Adipocyte (in vitro differentiated cells): ENCODE measurements at regions not wholly inside any gene's neighbourhood (a gene's known extent, or its start where the extent isn't known, plus 50 kb on each side); places are given as distances from the start of the nearest gene placed in this dataset.

Experiments used
- DNase-seq: peaks from one replicate; pipeline ENCODE4 v3.0.0-alpha.2; 2015; ENCODE audit warnings: low read depth
- H3K27me3 ChIP-seq: replicated peaks from 2 replicates; pipeline ENCODE4 v1.7.0; 2013; ENCODE audit warnings: mild to moderate bottlenecking, low read length, moderate library complexity; ENCODE audit not compliant: control insufficient read depth, insufficient read depth
- H3K36me3 ChIP-seq: 2 replicates; pipeline ENCODE4 v1.7.0; 2013; ENCODE audit warnings: low read length, mild to moderate bottlenecking, moderate library complexity; ENCODE audit not compliant: control insufficient read depth, insufficient read depth, severe bottlenecking
- H3K4me1 ChIP-seq: 2 replicates; pipeline ENCODE4 v1.7.0; 2013; ENCODE audit warnings: mild to moderate bottlenecking, low read length, moderate library complexity; ENCODE audit not compliant: control insufficient read depth, insufficient read depth
- H3K4me3 ChIP-seq: 2 replicates; pipeline ENCODE4 v1.7.0; 2013; ENCODE audit warnings: mild to moderate bottlenecking, low read length, moderate library complexity
- H3K9ac ChIP-seq: 2 replicates; pipeline ENCODE4 v1.7.0; 2013; ENCODE audit warnings: mild to moderate bottlenecking, low read length, moderate library complexity
- H3K9me3 ChIP-seq: 2 replicates; pipeline ENCODE4 v1.7.0; 2013; ENCODE audit warnings: mild to moderate bottlenecking, low read length, moderate library complexity; ENCODE audit not compliant: control insufficient read depth

DNA sequence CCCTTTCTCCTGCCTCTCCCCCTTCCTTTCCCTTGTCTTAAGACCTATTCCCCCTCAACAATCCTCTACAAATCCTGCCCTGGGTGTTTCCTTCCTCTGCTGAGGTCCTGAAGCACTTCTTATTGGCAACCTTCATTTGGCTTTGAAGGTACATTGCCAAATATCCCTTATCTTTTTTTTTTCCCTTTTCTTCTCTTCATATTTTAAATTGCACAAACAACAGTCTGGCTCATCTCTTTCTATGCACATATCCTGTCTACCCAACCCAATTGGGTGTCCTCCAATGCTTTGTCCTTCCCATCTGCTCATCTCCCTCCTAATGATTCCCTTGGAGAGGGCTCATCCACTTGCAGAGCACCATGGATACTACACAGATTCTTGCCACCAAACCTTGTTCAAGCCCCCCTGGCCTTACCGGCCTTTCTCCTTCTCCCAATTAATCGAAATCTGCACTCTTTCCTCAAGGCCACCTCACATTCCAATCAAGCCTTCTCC is 537.9 kb upstream of the JARID2 start:
- no peaks in the 10 kb centered on the region for H3K27me3 ChIP-seq

DNA sequence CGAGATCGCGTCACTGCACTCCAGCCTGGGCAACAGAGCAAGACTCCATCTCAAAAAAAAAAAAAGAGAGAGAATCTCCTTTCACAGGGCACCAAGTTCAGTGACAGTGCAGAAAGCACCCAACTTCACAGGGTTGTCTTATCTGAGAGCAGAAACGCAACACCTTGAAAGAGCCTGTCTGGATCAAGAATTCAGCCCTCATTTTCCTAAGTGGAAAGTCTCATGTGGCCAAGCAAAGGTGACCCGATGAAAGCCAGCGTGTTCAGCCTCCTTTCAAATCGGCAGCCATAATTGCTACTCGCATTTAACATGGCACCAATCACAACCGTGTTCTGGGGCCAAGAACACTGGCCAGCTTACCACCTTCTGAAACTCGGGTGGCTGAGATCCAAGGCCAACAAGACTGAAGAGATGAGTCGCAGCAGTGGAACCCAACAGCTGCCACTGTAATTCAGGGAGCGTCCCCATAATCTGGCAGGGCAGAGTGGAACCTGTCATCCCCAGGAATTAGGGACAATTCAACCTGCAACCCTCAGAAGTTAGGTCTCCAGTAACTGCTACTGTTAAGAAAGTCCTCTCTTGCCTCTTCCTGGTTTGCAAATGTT is 536.7 kb upstream of the JARID2 start:
- H3K9me3 ChIP-seq: no peaks in the 10 kb centered on the region

More for the DNA sequence above, 537.9 kb upstream of the JARID2 start:
- Histone ChIP-seq H3K9me3 (no peaks in the 10 kb centered on the region), H3K4me3 (no peak overlapping the region), H3K4me1 (peaks cover 87% of the 10 kb centered on the region), H3K36me3 (no peaks in the 10 kb centered on the region), H3K9ac (no peak overlapping the region)
- no peak for DNase-seq

DNA sequence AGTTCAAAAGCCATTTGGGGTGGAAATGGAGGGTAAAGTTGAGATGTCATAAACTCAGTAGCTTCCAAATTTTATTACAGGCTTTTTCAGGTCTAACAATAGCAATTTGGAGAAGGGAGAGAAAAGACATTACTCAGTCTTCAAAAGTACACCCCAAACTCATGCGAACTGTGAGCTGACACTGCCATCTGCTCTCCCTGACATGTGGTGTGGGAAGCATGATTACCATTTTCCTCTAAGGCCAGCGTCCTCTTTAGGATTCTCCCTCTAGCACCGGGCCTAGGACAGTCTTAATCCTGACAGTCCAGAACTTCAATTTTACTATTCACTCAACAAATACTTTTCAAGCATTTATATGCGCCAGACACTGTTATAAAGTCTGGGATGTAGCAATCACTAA is 536.0 kb upstream of the JARID2 start:
- no peak for DNase-seq
- peaks cover 82% of the 10 kb centered on the region for H3K4me1 ChIP-seq
- H3K4me3 ChIP-seq: no peak overlapping the region
- H3K36me3 ChIP-seq: no peaks in the 10 kb centered on the region
- no peaks in the 10 kb centered on the region for H3K27me3 ChIP-seq
- no peaks in the 10 kb centered on the region for H3K9me3 ChIP-seq
- H3K9ac ChIP-seq: no peak overlapping the region

More for the DNA sequence above, 536.7 kb upstream of the JARID2 start:
- DNase-seq: peak; percentile 33
- H3K4me1 ChIP-seq: peaks cover 90% of the 10 kb centered on the region
- no peak overlapping the region for H3K4me3 ChIP-seq
- H3K36me3 ChIP-seq: no peaks in the 10 kb centered on the region
- H3K27me3 ChIP-seq: no peaks in the 10 kb centered on the region
- no peak overlapping the region for H3K9ac ChIP-seq

GRCh38 chr6:14710421-14710820 is 535.4 kb upstream of the JARID2 start:
- no peak for DNase-seq
- Histone ChIP-seq H3K4me1 (peaks cover 77% of the 10 kb centered on the region), H3K9ac (no peak overlapping the region), H3K4me3 (no peak overlapping the region), H3K9me3 (no peaks in the 10 kb centered on the region), H3K36me3 (no peaks in the 10 kb centered on the region), H3K27me3 (no peaks in the 10 kb centered on the region)

DNA sequence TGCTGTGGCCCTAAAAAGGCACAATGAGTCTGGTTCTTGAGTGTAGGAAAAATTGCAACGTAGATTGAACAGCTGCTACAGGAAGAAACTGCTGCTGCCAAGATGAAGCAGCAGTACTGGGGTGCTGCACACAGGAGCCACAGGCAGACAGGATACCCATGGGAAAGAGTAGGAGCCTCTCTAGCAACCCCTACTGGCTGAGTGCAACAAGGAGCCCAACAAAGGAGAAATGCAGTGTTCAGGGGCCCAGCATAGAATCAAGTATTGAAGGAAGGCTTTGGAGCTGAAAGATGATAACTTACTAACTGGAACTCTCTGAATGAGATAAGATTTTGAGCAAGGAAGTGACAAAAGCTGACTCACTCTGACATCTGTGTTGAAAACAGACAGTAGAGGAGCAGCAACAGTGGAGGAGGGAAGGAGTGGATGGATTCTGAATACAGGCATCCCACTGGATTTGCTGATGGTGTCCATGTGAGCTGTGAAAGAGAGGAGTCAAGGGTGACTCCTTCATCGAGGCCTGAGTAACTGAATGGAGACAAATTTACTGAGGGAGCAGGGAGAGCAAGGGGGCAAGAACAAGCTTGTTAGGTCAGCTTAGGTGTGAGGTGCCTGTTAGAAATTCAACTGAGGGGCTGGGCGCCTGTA is 534.7 kb upstream of the JARID2 start:
- H3K36me3 ChIP-seq: no peaks in the 10 kb centered on the region
- DNase-seq: peak; percentile 57

GRCh38 chr6:14711704-14712379 is 534.0 kb upstream of the JARID2 start:
- Histone ChIP-seq H3K4me1 (peaks cover 63% of the 10 kb centered on the region), H3K36me3 (no peaks in the 10 kb centered on the region), H3K27me3 (no peaks in the 10 kb centered on the region), H3K4me3 (no peak overlapping the region), H3K9me3 (no peaks in the 10 kb centered on the region), H3K9ac (no peak overlapping the region)
- DNase-seq: no peak

More for the DNA sequence above, 534.7 kb upstream of the JARID2 start:
- Histone ChIP-seq H3K4me3 (no peak overlapping the region), H3K27me3 (no peaks in the 10 kb centered on the region), H3K9me3 (no peaks in the 10 kb centered on the region), H3K9ac (peak overlapping the region; percentile 30), H3K4me1 (peaks cover 69% of the 10 kb centered on the region)

- peak overlapping the region; percentile 48 for H3K9ac ChIP-seq
- peak overlapping the region; percentile 53 for H3K4me3 ChIP-seq
- H3K9me3 ChIP-seq: no peaks in the 10 kb centered on the region
- H3K27me3 ChIP-seq: no peaks in the 10 kb centered on the region
- peaks cover 48% of the 10 kb centered on the region for H3K4me1 ChIP-seq
- H3K36me3 ChIP-seq: no peaks in the 10 kb centered on the region
- peak; percentile 78 for DNase-seq
These were observed 532.6 kb upstream of the JARID2 start for GRCh38 chr6:14713008-14713960.

DNA sequence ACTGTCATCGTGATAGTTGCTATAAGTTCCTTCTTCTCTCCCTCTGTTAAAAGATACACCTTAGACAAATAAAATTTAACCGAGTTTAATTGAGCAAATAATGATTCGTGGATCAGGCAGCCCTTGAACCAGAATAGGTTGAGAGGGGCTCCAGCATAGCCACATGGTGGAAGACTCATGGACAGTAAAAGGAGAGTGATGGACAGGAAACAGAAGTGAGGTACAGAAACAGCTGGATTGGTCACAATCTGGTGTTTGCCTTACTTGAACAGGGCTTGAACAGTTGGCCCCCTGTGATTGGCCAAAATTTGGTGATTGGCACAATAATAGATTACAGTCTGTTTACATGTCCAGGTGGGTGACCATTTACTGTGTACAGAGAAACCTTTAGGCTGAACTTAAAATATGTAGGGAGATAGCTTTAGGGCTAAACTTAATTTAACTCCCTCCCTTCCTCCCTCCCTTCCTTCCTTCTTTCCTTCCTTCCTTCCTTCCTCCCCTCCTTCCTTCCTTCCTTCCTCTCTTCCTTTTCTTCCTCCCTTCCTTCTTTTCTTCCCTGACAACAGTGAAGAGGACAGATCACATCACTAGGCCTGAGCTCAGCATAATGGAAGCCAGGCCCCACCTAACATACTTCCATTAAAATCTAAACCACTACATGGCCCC is 531.8 kb upstream of the JARID2 start:
- Histone ChIP-seq H3K27me3 (no peaks in the 10 kb centered on the region), H3K9me3 (no peaks in the 10 kb centered on the region), H3K4me1 (peaks cover 49% of the 10 kb centered on the region), H3K4me3 (no peak overlapping the region), H3K36me3 (no peaks in the 10 kb centered on the region), H3K9ac (peak overlapping the region; percentile 48)
- no peak for DNase-seq

- peaks cover 44% of the 10 kb centered on the region for H3K4me1 ChIP-seq
- no peak overlapping the region for H3K4me3 ChIP-seq
These were observed 530.8 kb upstream of the JARID2 start for GRCh38 chr6:14715076-14715475.

GRCh38 chr6:14716499-14717146 is 529.2 kb upstream of the JARID2 start:
- Histone ChIP-seq H3K4me3 (no peak overlapping the region), H3K4me1 (peaks cover 41% of the 10 kb centered on the region), H3K27me3 (no peaks in the 10 kb centered on the region), H3K36me3 (no peaks in the 10 kb centered on the region), H3K9me3 (no peaks in the 10 kb centered on the region), H3K9ac (no peak overlapping the region)
- DNase-seq: no peak

More at GRCh38 chr6:14715076-14715475, 530.8 kb upstream of the JARID2 start:
- DNase-seq: no peak
- Histone ChIP-seq H3K27me3 (no peaks in the 10 kb centered on the region), H3K9ac (no peak overlapping the region), H3K9me3 (no peaks in the 10 kb centered on the region), H3K36me3 (no peaks in the 10 kb centered on the region)
